WTC11 (cell line): ENCODE measurements at regions not wholly inside any gene's neighbourhood (a gene's known extent, or its start where the extent isn't known, plus 50 kb on each side); places are given as distances from the start of the nearest gene placed in this dataset.

Experiments
- ATAC-seq: fragments of 200-7000 bp; cut with Tn5 transposase; 2 replicates; pipeline ENCODE4 v1.10.0; 2021; ENCODE audit warnings: mild to moderate bottlenecking, moderate library complexity
- CTCF ChIA-PET: fragments of 300-600 bp; sonication (Branson Sonifier 250); formaldehyde crosslinking; loops from one replicate; lab custom pipeline; 2021; ENCODE audit warnings: antibody characterized with exemption; lab: Charles Lee
- POLR2A ChIA-PET: fragments of 350-600 bp; sonication (Branson Sonifier 250); formaldehyde crosslinking; loops from one replicate; lab custom pipeline; 2021; ENCODE audit warnings: antibody characterized with exemption; lab: Charles Lee
- DNase-seq: peaks from one replicate; pipeline ENCODE4 v3.0.0; 2021; ENCODE audit warnings: low spot score
- H3K27ac Mint-ChIP-seq: 2 replicates; pipeline ENCODE4 v1.8.0; 2021; ENCODE audit warnings: mixed read lengths
- H3K27me3 Mint-ChIP-seq: 2 replicates; pipeline ENCODE4 v1.8.0; 2021; ENCODE audit warnings: low read depth, mild to moderate bottlenecking, moderate library complexity, mixed read lengths
- H3K36me3 Mint-ChIP-seq: 2 replicates; pipeline ENCODE4 v1.8.0; 2021; ENCODE audit warnings: mixed read lengths
- H3K4me1 Mint-ChIP-seq: 2 replicates; pipeline ENCODE4 v1.8.0; 2022; ENCODE audit warnings: mixed read lengths
- H3K4me3 Mint-ChIP-seq: 2 replicates; pipeline ENCODE4 v1.8.0; 2021; ENCODE audit warnings: mild to moderate bottlenecking, moderate library complexity, mixed read lengths
- H3K9me3 Mint-ChIP-seq: 2 replicates; pipeline ENCODE4 v1.8.0; 2021; ENCODE audit warnings: mixed read lengths
- ATF3 ChIP-seq: sonication (generic); formaldehyde crosslinking; conservative IDR thresholded peaks from 2 replicates; pipeline ENCODE4 v1.8.1; 2022; ENCODE audit warnings: mild to moderate bottlenecking, missing genetic modification reagents
- ELF4 ChIP-seq: sonication (generic); formaldehyde crosslinking; IDR thresholded peaks from 2 replicates; pipeline ENCODE4 v1.8.1; 2022; ENCODE audit warnings: low read depth, mild to moderate bottlenecking, moderate library complexity, missing genetic modification reagents
- ERG ChIP-seq: fragments of 250-450 bp; sonication (Bioruptor Pico); IDR thresholded peaks from 2 replicates; pipeline ENCODE4 v1.8.0; 2021; ENCODE audit warnings: mild to moderate bottlenecking
- FOXJ3 ChIP-seq: sonication (generic); formaldehyde crosslinking; IDR thresholded peaks from 2 replicates; pipeline ENCODE4 v1.9.0; 2021; ENCODE audit warnings: missing genetic modification reagents, mild to moderate bottlenecking, borderline replicate concordance
- GABPB1 ChIP-seq: sonication (generic); formaldehyde crosslinking; IDR thresholded peaks from 2 replicates; pipeline ENCODE4 v1.8.1; 2023; ENCODE audit warnings: mild to moderate bottlenecking, missing genetic modification reagents
- GTF2I ChIP-seq: fragments of 250-450 bp; sonication (Bioruptor Pico); conservative IDR thresholded peaks from 2 replicates; pipeline ENCODE4 v1.4.0; 2021; ENCODE audit warnings: mild to moderate bottlenecking
- MAX ChIP-seq: sonication (generic); formaldehyde crosslinking; IDR thresholded peaks from 2 replicates; pipeline ENCODE4 v1.8.0; 2022; ENCODE audit warnings: mild to moderate bottlenecking, missing genetic modification reagents
- MLX ChIP-seq: sonication (generic); formaldehyde crosslinking; IDR thresholded peaks from 2 replicates; pipeline ENCODE4 v1.8.1; 2023; ENCODE audit warnings: mild to moderate bottlenecking, missing genetic modification reagents, moderate library complexity
- NFATC4 ChIP-seq: fragments of 250-450 bp; sonication (Bioruptor Pico); IDR thresholded peaks from 2 replicates; pipeline ENCODE4 v1.9.0; 2021; ENCODE audit warnings: mild to moderate bottlenecking
- NR1H2 ChIP-seq: sonication (generic); formaldehyde crosslinking; IDR thresholded peaks from 2 replicates; pipeline ENCODE4 v1.9.0; 2021; ENCODE audit warnings: mild to moderate bottlenecking, moderate library complexity, missing genetic modification reagents
- OVOL2 ChIP-seq: fragments of 250-450 bp; sonication (Bioruptor Pico); IDR thresholded peaks from 2 replicates; pipeline ENCODE4 v1.9.0; 2021; ENCODE audit warnings: mild to moderate bottlenecking, borderline replicate concordance
- SP1 ChIP-seq: sonication (generic); formaldehyde crosslinking; conservative IDR thresholded peaks from 2 replicates; pipeline ENCODE4 v1.8.1; 2022; ENCODE audit warnings: missing genetic modification reagents
- STAT6 ChIP-seq: sonication (generic); formaldehyde crosslinking; conservative IDR thresholded peaks from 2 replicates; pipeline ENCODE4 v1.8.1; 2023; ENCODE audit warnings: mild to moderate bottlenecking, low read depth, missing genetic modification reagents, moderate library complexity
- ZNF281 ChIP-seq: sonication (generic); formaldehyde crosslinking; IDR thresholded peaks from 2 replicates; pipeline ENCODE4 v1.8.0; 2023; ENCODE audit warnings: mild to moderate bottlenecking, missing genetic modification reagents
- ZNF423 ChIP-seq: fragments of 250-450 bp; sonication (Bioruptor Pico); IDR thresholded peaks from 2 replicates; pipeline ENCODE4 v2.1.2; 2022; ENCODE audit warnings: mild to moderate bottlenecking, moderate library complexity
- ZNF425 ChIP-seq: fragments of 250-450 bp; sonication (Bioruptor Pico); conservative IDR thresholded peaks from 2 replicates; pipeline ENCODE4 v1.9.0; 2021; ENCODE audit warnings: mild to moderate bottlenecking

- Mint-ChIP-seq H3K4me3 (peak overlapping the region; percentile 59), H3K4me1 (peaks cover 79% of the 10 kb centered on the region), H3K9me3 (peaks cover 5% of the 10 kb centered on the region; the same call in 1 of the 2 replicates), H3K27ac (peak overlapping the region; percentile 94), H3K36me3 (peaks cover 2% of the 10 kb centered on the region; the same call in 1 of the 2 replicates), H3K27me3 (no peaks in the 10 kb centered on the region; the same call in none of the 2 replicates)
- CTCF ChIA-PET, result interaction anchor here (0.5 to 1.9 kb wide), 10 partner anchors 9 to 925 kb away, joined by 3 to 10 read pairs (median 4); no protein-coding TSS in a partner anchor
- TF ChIP-seq GTF2I, result no peak
- no peak for TF ChIP-seq ZNF425 (CRISPR knock-in tag)
- no peak for TF ChIP-seq NR1H2
- no peak for TF ChIP-seq ATF3 (CRISPR knock-in tag)
- no peak for TF ChIP-seq GABPB1 (CRISPR knock-in tag)
- TF ChIP-seq ZNF281 (CRISPR knock-in tag), result no peak
- TF ChIP-seq ELF4 (CRISPR knock-in tag), result no peak
- no peak for TF ChIP-seq ERG (CRISPR knock-in tag)
- no peak for TF ChIP-seq NFATC4 (CRISPR knock-in tag)
- TF ChIP-seq MLX (CRISPR knock-in tag), result no peak
- 0 out of 2 replicates have a peak, but pooled peaks have one; percentile 19 for TF ChIP-seq SP1 (CRISPR knock-in tag)
- TF ChIP-seq MAX (CRISPR knock-in tag), result peak; percentile 43; the same call in 1 of the 2 replicates
- no peak for TF ChIP-seq FOXJ3 (CRISPR knock-in tag)
- TF ChIP-seq OVOL2, result no peak
- POLR2A ChIA-PET, result interaction anchor here (1.2 kb wide), 1 partner anchor 10 kb away, joined by 3 read pairs; no protein-coding TSS in a partner anchor
- DNase-seq, result peak; percentile 60
- peak; percentile 86 for ATAC-seq
Observed at GRCh38 chr6:40285996-40286395, 301.2 kb downstream of the LRFN2 start.

- peaks cover 5% of the 10 kb centered on the region; the same call in 1 of the 2 replicates for H3K9me3 Mint-ChIP-seq
- CTCF ChIA-PET, result interaction anchor here (0.9 to 1.9 kb wide), 7 partner anchors 9 to 923 kb away, joined by 3 to 10 read pairs (median 5); no protein-coding TSS in a partner anchor
Observed at GRCh38 chr6:40285535-40285934, 301.6 kb downstream of the LRFN2 start.

More at GRCh38 chr6:40285535-40285934, 301.6 kb downstream of the LRFN2 start:
- H3K4me3 Mint-ChIP-seq, result peak overlapping the region; percentile 59
- DNase-seq (no peak), ATAC-seq (peak; percentile 31)
- no peaks in the 10 kb centered on the region; the same call in none of the 2 replicates for H3K27me3 Mint-ChIP-seq
- peaks cover 74% of the 10 kb centered on the region for H3K4me1 Mint-ChIP-seq
- H3K27ac Mint-ChIP-seq, result peak overlapping the region; percentile 94
- TF ChIP-seq ZNF423 (CRISPR knock-in tag), result 0 out of 2 replicates have a peak, but pooled peaks have one; percentile 11
- TF ChIP-seq STAT6, result no peak
- H3K36me3 Mint-ChIP-seq, result peaks cover 2% of the 10 kb centered on the region; the same call in 1 of the 2 replicates
- POLR2A ChIA-PET, result interaction anchor here (1.2 kb wide), 1 partner anchor 10 kb away, joined by 3 read pairs; no protein-coding TSS in a partner anchor
